Thoracic aorta (tissue), 2 donors: ENCODE measurements at regions not wholly inside any gene's neighbourhood (a gene's known extent, or its start where the extent isn't known, plus 50 kb on each side); places are given as distances from the start of the nearest gene placed in this dataset.

Source experiments
- ATAC-seq: fragments of 150-250 bp; one replicate; pipeline ENCODE4 v1.8.0; 2017; ENCODE audit warnings: low read depth; ENCODE audit not compliant: insufficient number of reproducible peaks, low FRiP score
- DNase-seq: peaks from one replicate; pipeline ENCODE4 v3.0.0-alpha.2; 2020; ENCODE audit warnings: low spot score
- H3K27ac ChIP-seq, 2 donors: fragments of 200-600 bp; sonication (generic); 1 replicate in 1 of 2; 2 replicates in 1 of 2; pipeline ENCODE4 v1.5.1; 2016; ENCODE audit warnings: mild to moderate bottlenecking in 2 of 2, moderate library complexity in 2 of 2
- H3K27me3 ChIP-seq: fragments of 200-600 bp; sonication (generic); replicated peaks from 2 replicates; pipeline ENCODE4 v1.6.0; 2016; ENCODE audit warnings: mild to moderate bottlenecking; ENCODE audit not compliant: insufficient read depth
- H3K36me3 ChIP-seq: fragments of 200-600 bp; sonication (generic); one replicate; pipeline ENCODE4 v1.5.1; 2016
- H3K4me1 ChIP-seq, 2 donors: fragments of 200-600 bp; sonication (generic); 1 replicate in 1 of 2; 2 replicates in 1 of 2; pipeline versions ENCODE4 v1.5.1 to v1.6.0; 2016; ENCODE audit warnings: low read depth in 2 of 2, mild to moderate bottlenecking in 1 of 2; ENCODE audit not compliant: control insufficient read depth in 1 of 2
- H3K4me3 ChIP-seq: fragments of 200-600 bp; sonication (generic); 2 replicates; pipeline ENCODE4 v1.5.1; 2016; ENCODE audit warnings: mild to moderate bottlenecking
- H3K9me3 ChIP-seq: fragments of 200-600 bp; sonication (generic); 2 replicates; pipeline ENCODE4 v1.5.1; 2016
- CTCF ChIP-seq: fragments of 200-600 bp; sonication (generic); IDR thresholded peaks from one replicate; pipeline ENCODE4 v1.5.1; 2019; ENCODE audit warnings: antibody characterized with exemption

DNA sequence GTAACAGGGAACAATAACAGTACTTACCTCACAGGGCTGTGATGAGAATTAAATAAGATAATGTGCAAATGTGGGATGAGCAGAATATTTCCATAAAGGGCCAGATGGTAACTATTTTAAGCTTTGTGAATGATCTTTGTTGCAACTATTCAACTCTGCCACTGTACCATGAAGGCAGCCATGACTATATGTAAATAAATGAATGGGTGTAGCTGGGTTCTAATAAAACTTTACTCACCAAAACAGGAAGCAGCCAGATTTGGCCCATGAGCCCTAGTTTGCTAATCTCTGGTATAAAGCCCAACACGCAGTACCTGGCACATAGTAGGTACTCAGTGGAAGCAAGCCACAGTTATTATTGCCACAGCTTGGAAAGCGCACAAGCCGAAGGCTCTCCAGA is 362.7 kb upstream of the PROK2 start:
- Histone ChIP-seq H3K27ac (no peak overlapping the region), H3K27me3 (no peaks in the 10 kb centered on the region), H3K36me3 (no peaks in the 10 kb centered on the region), H3K4me1 (peaks cover 15 to 43% of the 10 kb centered on the region in 2 donors), H3K9me3 (no peaks in the 10 kb centered on the region), H3K4me3 (no peak overlapping the region)
- ATAC-seq, result no peak
- DNase-seq, result no peak
- no peak for TF ChIP-seq CTCF

DNA sequence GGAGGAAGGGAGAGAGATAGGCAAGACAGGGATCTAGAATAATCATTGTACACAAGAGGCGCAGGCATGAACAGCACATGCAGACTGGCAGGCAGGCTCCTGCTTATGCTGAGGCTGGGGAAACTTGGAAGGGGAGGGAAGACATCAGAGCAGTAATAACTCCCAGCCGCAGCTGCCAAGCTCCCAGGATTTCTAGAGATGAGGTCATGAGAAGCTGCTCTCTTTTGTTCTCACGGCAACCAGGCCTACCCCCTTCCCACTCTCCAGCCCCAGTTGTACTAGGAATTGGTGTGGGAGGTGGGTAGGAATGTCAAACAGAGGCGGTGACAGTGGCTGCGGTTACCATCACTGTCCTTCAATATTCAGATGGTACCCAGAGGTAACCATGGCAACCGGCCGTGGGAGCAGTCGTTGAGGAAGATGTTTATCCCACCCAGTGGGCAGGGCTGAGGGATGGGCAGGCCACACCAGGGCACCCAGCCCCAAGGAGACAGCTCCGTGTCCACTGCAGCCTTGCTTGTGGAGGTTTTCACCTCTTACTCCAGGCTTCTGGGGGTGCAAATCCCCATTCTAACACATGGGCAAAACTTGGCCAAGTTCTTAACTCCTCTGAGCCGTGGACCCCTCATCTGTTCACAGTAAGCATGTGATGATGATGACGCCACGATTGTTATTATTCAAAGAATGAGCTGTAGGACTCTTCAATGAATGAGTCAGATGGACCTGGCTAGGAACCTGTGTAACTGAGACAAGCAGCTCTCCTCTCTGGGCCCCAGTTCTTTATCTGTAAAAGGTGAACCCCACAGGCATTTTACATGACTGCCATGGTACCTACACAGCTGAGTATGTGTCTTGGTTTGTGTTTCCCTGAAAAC is 360.8 kb upstream of the PROK2 start:
- H3K9me3 ChIP-seq, result no peaks in the 10 kb centered on the region
- no peaks in the 10 kb centered on the region for H3K27me3 ChIP-seq
- no peaks in the 10 kb centered on the region for H3K36me3 ChIP-seq
- ATAC-seq, result no peak
- no peak overlapping the region for H3K27ac ChIP-seq
- no peak for TF ChIP-seq CTCF
- no peak for DNase-seq
- no peak overlapping the region for H3K4me3 ChIP-seq
- peaks cover 13 to 36% of the 10 kb centered on the region in 2 donors for H3K4me1 ChIP-seq

DNA sequence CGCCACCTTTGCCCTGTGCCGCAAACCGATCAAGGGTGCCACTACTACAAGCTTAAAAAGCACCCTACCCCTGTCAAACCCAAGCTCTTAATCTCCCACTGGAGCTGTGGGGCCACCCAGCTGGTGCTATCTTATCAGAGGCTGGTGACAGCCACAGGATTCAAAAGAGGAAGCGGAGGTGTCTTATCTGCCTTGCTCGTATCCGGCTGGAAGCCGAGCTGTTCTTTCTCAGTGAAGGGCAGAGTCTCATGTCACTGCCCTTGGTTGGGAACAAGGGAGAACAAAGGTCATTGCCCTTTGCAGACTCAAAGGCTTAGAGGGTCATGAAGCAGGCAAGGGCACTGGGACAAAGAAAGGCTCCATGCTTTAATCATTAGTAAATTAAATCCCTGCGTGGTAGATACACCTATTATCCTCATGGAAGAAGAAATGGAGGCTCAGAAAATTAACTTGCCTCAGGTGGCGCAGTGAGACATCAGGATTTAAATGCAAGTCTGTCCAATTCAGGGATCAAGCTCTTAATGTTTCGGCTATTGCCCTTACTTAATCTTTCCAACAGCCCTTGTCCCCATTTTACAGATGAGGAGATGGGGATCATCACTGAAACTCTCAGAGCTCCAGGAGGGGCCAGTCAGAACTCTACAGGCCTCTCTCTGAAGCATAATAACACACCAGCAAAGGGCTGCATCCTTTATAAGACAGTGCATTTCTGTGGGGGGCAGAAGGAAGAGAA is 360.0 kb upstream of the PROK2 start:
- Histone ChIP-seq H3K27me3 (no peaks in the 10 kb centered on the region), H3K9me3 (no peaks in the 10 kb centered on the region), H3K27ac (peak overlapping the region in 1 of 2 donors; percentile 4), H3K4me1 (peaks cover 13 to 36% of the 10 kb centered on the region in 2 donors), H3K4me3 (no peak overlapping the region), H3K36me3 (no peaks in the 10 kb centered on the region)
- no peak for TF ChIP-seq CTCF
- ATAC-seq, result no peak
- DNase-seq, result no peak

- H3K4me1 ChIP-seq, result peaks cover 13 to 36% of the 10 kb centered on the region in 2 donors
- H3K4me3 ChIP-seq, result no peak overlapping the region
- no peaks in the 10 kb centered on the region for H3K27me3 ChIP-seq
- ATAC-seq, result no peak
- peak overlapping the region in 1 of 2 donors; percentile 14 for H3K27ac ChIP-seq
- no peaks in the 10 kb centered on the region for H3K36me3 ChIP-seq
- H3K9me3 ChIP-seq, result no peaks in the 10 kb centered on the region
- TF ChIP-seq CTCF, result no peak
- DNase-seq, result no peak
These were observed 359.2 kb upstream of the PROK2 start for GRCh38 chr3:72143966-72144717.

GRCh38 chr3:72143322-72143721 is 358.4 kb upstream of the PROK2 start:
- ATAC-seq (no peak), DNase-seq (no peak)
- Histone ChIP-seq H3K4me1 (peaks cover 13 to 40% of the 10 kb centered on the region in 2 donors), H3K27me3 (no peaks in the 10 kb centered on the region), H3K36me3 (no peaks in the 10 kb centered on the region), H3K27ac (no peak overlapping the region), H3K9me3 (no peaks in the 10 kb centered on the region), H3K4me3 (no peak overlapping the region)
- no peak for TF ChIP-seq CTCF
